ENCODE measurements at regions not wholly inside any gene's neighbourhood (a gene's known extent, or its start where the extent isn't known, plus 50 kb on each side); places are given as distances from the start of the nearest gene placed in this dataset.
"Not testable (repeated sequence)": the region's sequence is repeated elsewhere in the genome, so short reads cannot be mapped to it uniquely, and the experiment has no call there.

GRCh38 chr2:66306483-66306882, 128.4 kb upstream of the MEIS1 start:
- ATAC-seq, result no peak

DNA sequence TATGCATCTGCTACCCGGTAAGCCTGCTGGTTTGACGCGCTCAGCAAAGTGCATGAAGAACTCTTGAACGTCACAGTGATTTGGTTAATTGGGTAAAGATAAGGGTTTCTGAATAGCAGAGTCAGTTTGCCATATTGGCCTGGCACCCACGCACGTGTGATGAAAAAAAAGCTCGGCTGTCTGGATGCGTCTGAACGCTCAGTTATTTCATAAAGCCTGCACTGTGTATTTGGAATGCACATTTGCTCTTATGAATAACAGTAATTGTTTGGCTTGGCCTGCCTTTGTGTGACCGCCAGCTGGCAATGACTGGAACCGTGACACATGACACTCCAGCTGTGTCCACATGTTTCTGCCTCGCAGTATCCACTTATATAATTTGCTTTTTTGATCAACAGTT, 129.2 kb upstream of the MEIS1 start:
- ATAC-seq, result peak; percentile 67

GRCh38 chr2:66303471-66303870, 131.5 kb upstream of the MEIS1 start:
- no peak for ATAC-seq

- no peak for ATAC-seq
Measured at GRCh38 chr2:66301767-66302140, 133.2 kb upstream of the MEIS1 start.

DNA sequence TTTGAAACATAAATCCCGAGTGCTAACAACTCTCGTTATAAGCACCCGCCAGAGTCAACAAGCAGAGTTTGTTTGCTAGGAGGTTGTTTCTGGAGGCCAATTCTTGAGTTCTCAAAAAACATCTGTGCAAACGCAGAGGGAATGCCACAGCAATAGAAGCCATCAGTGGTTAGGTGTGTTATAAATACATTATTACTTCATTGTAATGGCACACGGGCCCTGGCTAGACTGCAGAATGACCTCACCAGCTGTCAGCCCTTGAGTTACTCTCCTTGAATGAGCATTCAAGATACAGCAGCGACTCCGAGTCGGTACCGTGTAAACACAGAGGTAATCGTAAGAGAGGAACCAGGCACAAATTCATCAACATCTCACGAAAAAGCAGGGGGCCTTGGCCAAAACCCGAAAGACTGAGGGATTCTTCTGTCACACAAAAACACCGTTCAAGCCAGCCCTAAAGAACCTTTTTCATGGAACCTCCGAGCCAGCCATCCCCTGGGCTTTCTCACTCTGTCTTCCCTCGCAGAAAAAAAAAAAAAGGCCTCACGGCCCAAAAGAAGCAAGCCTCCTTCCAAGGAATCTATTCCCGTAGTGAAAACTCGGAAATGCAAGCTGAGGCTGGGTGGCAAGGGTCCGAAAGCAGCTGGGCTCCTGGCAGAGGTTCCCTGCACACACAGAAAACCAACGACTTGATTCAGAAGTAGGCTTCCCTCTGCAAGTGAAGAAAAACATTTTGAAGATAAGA, 133.7 kb upstream of the MEIS1 start:
- no peak for ATAC-seq

DNA sequence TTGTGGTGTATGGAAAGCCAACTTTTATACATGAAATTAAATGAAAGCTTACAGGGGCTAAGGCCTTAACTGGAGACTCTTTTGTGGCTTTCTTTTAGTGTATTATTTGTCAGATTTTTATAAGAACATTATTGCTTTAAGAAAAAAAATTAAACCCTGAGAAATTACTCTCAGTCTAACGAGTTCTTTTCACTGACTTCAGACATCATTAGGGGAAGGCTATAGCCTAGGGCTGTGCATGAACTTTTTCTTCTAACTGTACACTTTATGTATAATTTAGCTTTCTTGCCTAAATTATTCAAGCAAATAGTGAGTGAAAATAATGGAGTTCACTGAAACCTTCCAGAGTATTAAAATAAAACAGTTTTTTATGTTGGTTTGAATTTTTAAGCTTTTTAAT, 151.1 kb upstream of the MEIS1 start:
- ATAC-seq, result no peak

DNA sequence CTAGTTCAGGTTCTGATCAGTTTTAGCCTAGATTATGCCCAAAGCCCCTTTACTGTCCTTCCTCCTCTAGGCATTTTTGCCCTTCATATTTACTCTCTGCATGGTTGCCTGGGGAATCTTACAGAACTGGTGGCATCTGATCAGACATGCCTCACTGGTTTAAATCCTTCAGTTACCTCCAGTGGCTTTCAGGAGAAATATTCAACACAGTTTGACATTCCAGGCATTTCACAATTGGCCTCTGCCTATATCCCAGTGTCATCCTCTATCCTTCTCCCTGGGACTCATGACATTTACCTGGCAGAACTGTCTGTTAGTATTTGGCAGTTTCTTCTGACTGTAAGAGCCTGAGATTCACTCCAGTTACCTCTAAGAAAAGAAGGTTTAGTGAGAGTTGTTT, 152.9 kb upstream of the MEIS1 start:
- no peak for ATAC-seq

- no peak for ATAC-seq
Measured at GRCh38 chr2:66279024-66279423, 155.9 kb upstream of the MEIS1 start.

- no peak for ATAC-seq
Measured at GRCh38 chr2:66275984-66276383, 158.9 kb upstream of the MEIS1 start.

GRCh38 chr2:66273933-66274490, 160.9 kb upstream of the MEIS1 start:
- ATAC-seq, result no peak

DNA sequence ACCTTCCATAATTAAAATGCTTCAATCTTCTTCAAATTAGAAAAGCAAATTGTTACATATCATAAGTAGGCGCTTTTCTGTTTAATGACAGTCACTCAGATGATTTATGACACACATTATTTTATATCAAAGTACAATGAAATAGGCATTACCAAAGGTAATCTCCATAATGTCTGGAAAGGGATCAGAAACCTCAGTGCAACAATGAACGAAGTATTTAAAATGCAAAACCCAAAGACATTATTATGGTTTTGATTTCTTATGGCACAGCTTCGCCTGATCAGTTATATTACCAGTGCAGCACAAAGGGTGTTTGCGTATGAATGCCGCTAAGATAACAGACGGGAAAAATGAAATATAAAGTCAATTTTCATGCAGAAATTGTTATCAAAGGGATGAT, 162.2 kb upstream of the MEIS1 start:
- ATAC-seq, result no peak

DNA sequence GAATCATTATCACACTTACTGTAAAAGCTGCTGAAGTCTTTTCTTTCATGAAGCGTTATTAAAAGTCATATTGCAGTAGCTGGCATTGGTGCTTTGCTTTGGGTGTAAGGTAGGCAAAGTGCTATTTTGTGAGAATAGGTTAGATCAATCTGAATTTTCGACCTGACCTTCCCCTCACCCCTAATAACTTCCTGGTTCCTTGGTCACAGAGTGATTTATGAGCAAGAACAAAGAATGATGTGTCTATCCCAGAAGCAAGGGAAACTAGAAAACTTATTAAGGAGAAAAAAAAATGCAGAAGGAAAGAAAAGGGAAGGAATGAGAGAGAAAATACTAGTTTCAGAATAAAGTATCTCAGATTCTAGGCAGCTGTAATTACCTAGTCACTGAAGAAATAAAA, 163.1 kb upstream of the MEIS1 start:
- no peak for ATAC-seq

- ATAC-seq, result peak; percentile 77
Measured at GRCh38 chr2:66270247-66270646, 164.7 kb upstream of the MEIS1 start.

DNA sequence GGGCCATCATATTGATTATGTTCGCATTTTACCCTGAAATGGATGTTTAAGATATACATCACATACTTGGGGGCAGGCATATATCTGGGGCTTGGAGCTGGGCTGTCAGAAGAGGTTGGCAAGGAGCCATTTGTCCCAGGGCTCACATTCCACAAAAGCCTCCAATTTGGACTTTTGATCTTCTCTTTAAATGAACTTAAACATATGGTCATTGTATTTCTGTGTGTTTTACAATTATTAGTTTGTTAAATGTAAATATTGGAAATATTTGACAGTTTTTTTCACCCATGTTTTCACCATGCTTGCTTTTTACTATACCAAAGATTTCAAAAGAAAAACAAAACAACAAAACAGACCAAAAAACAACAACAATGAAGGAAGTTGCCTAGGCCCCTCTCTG, 165.8 kb upstream of the MEIS1 start:
- no peak for ATAC-seq

DNA sequence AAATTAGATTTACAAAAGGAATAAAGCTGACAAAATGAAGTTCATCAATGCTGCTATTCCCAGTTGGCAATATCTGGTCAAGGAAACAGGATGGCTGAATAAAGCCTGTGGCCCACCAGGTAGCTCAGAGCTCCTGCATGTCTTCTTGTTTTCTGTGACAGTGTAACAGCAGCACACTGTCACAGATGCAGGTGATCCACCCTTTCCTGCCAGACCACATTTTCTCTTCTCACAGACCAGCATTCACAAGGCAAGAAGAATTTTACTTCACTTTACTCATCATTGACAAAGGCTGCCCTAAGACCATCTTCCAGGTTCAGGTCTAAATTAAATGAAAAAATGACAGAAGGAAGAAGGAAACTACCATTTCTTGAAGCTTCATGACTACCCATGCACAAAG, 166.2 kb upstream of the MEIS1 start:
- ATAC-seq, result peak; percentile 42

DNA sequence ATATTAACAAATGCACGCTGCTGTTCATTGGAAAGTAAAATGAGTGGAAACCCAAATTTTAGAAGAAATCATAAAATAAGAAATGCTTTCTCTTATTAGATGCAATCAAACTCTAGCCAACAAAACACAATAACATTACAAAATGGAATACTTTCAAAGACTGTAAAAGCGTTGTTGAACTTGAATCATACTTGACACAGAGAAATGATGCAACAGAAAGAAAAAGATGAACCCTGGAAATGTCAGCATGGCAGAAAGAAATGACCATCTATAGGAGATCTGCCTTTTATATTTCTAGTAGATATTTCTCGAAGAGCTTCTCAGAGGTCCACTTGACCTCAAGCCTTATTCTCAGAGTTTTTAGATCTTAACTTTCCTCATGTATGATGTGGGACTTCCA, 170.6 kb upstream of the MEIS1 start:
- no peak for ATAC-seq

GRCh38 chr2:66255867-66256266, 179.1 kb upstream of the MEIS1 start:
- ATAC-seq, result no peak

GRCh38 chr2:66255136-66255535, 179.8 kb upstream of the MEIS1 start:
- no peak for ATAC-seq

DNA sequence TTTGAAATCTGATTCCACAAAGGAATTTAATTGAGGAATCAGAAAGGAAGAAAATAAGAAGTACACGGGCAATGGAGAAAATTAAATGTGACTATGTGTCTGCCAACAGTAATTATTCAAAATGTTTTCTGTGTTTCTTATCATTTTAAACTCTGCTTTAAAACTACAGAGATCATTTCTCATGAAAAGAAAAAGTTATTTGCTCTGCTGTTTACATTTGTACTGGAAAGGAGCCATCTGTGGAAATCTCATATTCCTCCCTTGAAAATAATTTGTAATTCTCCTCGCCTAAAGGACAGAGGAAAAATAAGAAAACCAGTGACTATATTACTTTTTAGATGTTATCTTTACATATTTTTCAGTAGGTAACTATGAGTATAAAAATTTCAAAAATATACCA, 181.9 kb upstream of the MEIS1 start:
- no peak for ATAC-seq

- ATAC-seq, result no peak
Measured at GRCh38 chr2:66252109-66252508, 182.8 kb upstream of the MEIS1 start.

GRCh38 chr2:66251573-66251972, 183.4 kb upstream of the MEIS1 start:
- no peak for ATAC-seq

GRCh38 chr2:66249089-66249488, 185.8 kb upstream of the MEIS1 start:
- not testable (repeated sequence) for ATAC-seq

DNA sequence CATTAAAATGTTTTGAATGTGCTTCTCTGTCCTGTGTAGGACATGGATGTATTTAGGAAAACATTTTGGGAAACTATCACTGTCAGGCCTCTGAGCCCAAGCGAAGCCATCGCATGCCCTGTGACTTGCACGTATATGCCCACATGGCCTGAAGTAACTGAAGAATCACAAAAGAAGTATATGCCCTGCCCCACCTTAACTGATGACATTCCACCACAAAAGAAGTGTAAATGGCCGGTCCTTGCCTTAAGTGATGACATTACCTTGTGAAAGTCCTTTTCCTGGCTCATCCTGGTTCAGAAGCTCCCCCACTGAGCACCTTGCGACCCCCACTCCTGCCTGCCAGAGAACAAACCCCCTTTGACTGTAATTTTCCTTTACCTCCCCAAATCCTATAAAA, 191.1 kb upstream of the MEIS1 start:
- not testable (repeated sequence) for ATAC-seq

- peak; percentile 74 for ATAC-seq
Measured at GRCh38 chr2:66242888-66243287, 192.0 kb upstream of the MEIS1 start.

All from esophagus mucosa (tissue), 1 donor.